OCI-LY3 (cell line): ENCODE measurements at regions not wholly inside any gene's neighbourhood (a gene's known extent, or its start where the extent isn't known, plus 50 kb on each side); places are given as distances from the start of the nearest gene placed in this dataset.

Experiments used
- H2AFZ ChIP-seq: fragments of 200-600, 300-600 bp; shearing (Covaris generic); 2 replicates; pipeline ENCODE4 v1.6.0; 2014; ENCODE audit warnings: antibody characterized with exemption, low read depth, low read length
- H3K27ac ChIP-seq: fragments of 200-600, 300-600 bp; sonication (generic); 2 replicates; pipeline ENCODE4 v1.5.1; 2014; ENCODE audit warnings: mild to moderate bottlenecking, low read length, moderate library complexity, mixed read lengths
- H3K27me3 ChIP-seq: fragments of 200-600, 300-600 bp; sonication (generic); 2 replicates; pipeline ENCODE4 v1.6.1; 2014; ENCODE audit warnings: low read depth, low read length, mixed read lengths
- H3K36me3 ChIP-seq: fragments of 200-600, 300-600 bp; sonication (generic); replicated peaks from 2 replicates; pipeline ENCODE3; 2014; ENCODE audit warnings: low read depth, low read length, mixed read lengths
- H3K4me1 ChIP-seq: fragments of 300-600, 200-600 bp; sonication (generic); 2 replicates; pipeline ENCODE4 v1.6.1; 2014; ENCODE audit warnings: low read length, mixed read lengths
- H3K4me2 ChIP-seq: fragments of 200-600, 300-600 bp; sonication (generic); 2 replicates; pipeline ENCODE4 v1.6.1; 2014; ENCODE audit warnings: low read length, mixed read lengths
- H3K4me3 ChIP-seq: fragments of 300-600, 200-600 bp; sonication (generic); 2 replicates; pipeline ENCODE4 v1.5.1; 2014; ENCODE audit warnings: antibody characterized with exemption, mild to moderate bottlenecking, low read length, moderate library complexity
- H3K79me2 ChIP-seq: fragments of 300-600, 200-600 bp; shearing (Covaris generic); 2 replicates; pipeline ENCODE4 v1.6.1; 2014; ENCODE audit warnings: mild to moderate bottlenecking, low read length, mixed read lengths
- H3K9ac ChIP-seq: fragments of 300-600, 200-600 bp; shearing (Covaris generic); 2 replicates; pipeline ENCODE4 v1.6.0; 2014; ENCODE audit warnings: mild to moderate bottlenecking, low read length, moderate library complexity
- H3K9me3 ChIP-seq: fragments of 200-600, 300-600 bp; shearing (Covaris generic); 2 replicates; pipeline ENCODE4 v1.6.1; 2014; ENCODE audit warnings: low read length, mixed read lengths; ENCODE audit not compliant: insufficient read depth
- H4K20me1 ChIP-seq: fragments of 200-600, 300-600 bp; sonication (generic); 2 replicates; pipeline ENCODE4 v1.6.1; 2016; ENCODE audit warnings: low read length, mixed read lengths; ENCODE audit not compliant: insufficient read depth
- EZH2phosphoT487 ChIP-seq: fragments of 200-600 bp; shearing (Covaris generic); IDR thresholded peaks from 2 replicates; pipeline ENCODE4 v1.6.1; 2018; ENCODE audit warnings: antibody characterized with exemption, mixed run types, low read depth
- TF ChIP-seq, protein P1 (sequence below): fragments of 200-600, 300-600 bp; sonication (generic); IDR thresholded peaks from 2 replicates; pipeline ENCODE4 v1.5.1; 2014; ENCODE audit warnings: antibody characterized with exemption, low read length, low read depth

DNA sequence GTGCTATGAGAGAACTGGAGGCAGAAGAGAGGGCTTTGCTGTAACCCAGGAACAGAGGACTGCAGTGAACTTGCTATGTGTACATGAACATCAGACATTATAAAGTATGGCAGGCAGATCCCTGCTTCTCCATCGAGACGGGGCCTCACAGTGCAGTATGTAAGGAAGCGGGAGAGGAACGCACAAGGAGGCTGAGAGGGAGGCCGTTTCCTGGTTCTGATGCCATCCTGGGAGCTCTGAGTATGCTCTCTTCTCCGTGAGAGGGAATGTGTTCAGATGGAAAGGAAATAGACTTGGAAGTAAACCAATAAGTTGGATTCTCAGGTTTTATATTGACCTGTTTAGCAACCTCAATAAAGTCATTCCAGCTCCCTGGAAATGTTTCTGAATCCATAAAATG lies 101.8 kb downstream of the ALDH8A1 start:
- no peaks in the 10 kb centered on the region for H3K36me3 ChIP-seq
- H3K79me2 ChIP-seq: no peaks in the 10 kb centered on the region
- H3K4me1 ChIP-seq: no peaks in the 10 kb centered on the region
- H4K20me1 ChIP-seq: no peaks in the 10 kb centered on the region
- H3K9ac ChIP-seq: no peak overlapping the region
- TF ChIP-seq, protein P1, sequence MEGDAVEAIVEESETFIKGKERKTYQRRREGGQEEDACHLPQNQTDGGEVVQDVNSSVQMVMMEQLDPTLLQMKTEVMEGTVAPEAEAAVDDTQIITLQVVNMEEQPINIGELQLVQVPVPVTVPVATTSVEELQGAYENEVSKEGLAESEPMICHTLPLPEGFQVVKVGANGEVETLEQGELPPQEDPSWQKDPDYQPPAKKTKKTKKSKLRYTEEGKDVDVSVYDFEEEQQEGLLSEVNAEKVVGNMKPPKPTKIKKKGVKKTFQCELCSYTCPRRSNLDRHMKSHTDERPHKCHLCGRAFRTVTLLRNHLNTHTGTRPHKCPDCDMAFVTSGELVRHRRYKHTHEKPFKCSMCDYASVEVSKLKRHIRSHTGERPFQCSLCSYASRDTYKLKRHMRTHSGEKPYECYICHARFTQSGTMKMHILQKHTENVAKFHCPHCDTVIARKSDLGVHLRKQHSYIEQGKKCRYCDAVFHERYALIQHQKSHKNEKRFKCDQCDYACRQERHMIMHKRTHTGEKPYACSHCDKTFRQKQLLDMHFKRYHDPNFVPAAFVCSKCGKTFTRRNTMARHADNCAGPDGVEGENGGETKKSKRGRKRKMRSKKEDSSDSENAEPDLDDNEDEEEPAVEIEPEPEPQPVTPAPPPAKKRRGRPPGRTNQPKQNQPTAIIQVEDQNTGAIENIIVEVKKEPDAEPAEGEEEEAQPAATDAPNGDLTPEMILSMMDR: no peak
- TF ChIP-seq EZH2phosphoT487: no peak
- H3K9me3 ChIP-seq: no peaks in the 10 kb centered on the region
- H3K27ac ChIP-seq: no peak overlapping the region
- H3K27me3 ChIP-seq: no peaks in the 10 kb centered on the region
- no peak overlapping the region for H3K4me2 ChIP-seq
- H2AFZ ChIP-seq: no peak overlapping the region
- no peak overlapping the region for H3K4me3 ChIP-seq

DNA sequence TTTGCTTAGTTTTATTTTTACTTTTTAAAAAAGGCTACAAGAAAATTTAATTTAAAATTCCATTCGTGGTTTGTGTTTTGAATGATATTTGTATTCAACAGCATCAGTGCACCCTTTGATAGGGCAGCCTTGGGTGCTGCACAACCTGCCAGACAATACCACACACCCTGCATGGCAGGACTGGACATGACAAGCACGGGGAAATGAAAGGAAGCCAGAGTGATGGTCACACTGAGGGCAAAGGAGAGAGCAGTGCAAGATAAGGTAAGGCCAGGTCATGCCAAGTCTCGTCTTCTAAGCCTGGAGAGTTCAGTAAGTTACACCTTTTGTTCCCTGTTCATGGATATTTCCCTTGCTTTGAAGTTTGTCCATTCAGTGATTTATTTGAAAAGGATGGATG lies 103.0 kb downstream of the ALDH8A1 start:
- Histone ChIP-seq H3K79me2 (no peaks in the 10 kb centered on the region), H3K36me3 (no peaks in the 10 kb centered on the region)

DNA sequence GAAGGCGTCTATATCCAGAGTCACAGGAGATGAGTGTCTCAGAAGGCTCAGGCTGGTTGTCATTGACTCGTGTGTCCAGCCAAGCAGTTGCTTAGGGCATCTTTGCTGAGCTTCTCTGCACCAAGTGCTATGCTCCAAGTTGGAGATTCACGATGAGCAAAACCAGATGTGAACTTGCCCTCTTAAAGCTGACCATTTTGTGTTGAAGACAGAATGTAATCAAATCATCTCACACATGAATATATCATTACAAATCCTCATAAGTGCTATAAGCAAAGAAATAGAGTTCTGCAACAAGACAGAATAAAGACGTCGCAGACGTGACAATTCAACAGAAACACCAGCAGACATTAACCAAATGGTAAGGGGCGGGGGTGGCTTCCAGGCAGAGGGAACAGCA lies 103.9 kb downstream of the ALDH8A1 start:
- Histone ChIP-seq H3K9ac (no peak overlapping the region), H2AFZ (no peak overlapping the region), H3K4me2 (no peak overlapping the region), H3K4me3 (no peak overlapping the region), H3K4me1 (no peaks in the 10 kb centered on the region), H3K36me3 (no peaks in the 10 kb centered on the region), H3K27me3 (no peaks in the 10 kb centered on the region), H3K27ac (no peak overlapping the region), H3K9me3 (no peaks in the 10 kb centered on the region), H4K20me1 (no peaks in the 10 kb centered on the region), H3K79me2 (no peaks in the 10 kb centered on the region)
- TF ChIP-seq EZH2phosphoT487: no peak
- TF ChIP-seq, protein P1: no peak

More for the DNA sequence above, 103.0 kb downstream of the ALDH8A1 start:
- Histone ChIP-seq H3K4me3 (no peak overlapping the region), H3K27ac (no peak overlapping the region), H4K20me1 (no peaks in the 10 kb centered on the region), H2AFZ (no peak overlapping the region), H3K4me1 (no peaks in the 10 kb centered on the region), H3K9me3 (no peaks in the 10 kb centered on the region), H3K27me3 (no peaks in the 10 kb centered on the region), H3K4me2 (no peak overlapping the region), H3K9ac (no peak overlapping the region)
- TF ChIP-seq EZH2phosphoT487: no peak
- TF ChIP-seq, protein P1: no peak

DNA sequence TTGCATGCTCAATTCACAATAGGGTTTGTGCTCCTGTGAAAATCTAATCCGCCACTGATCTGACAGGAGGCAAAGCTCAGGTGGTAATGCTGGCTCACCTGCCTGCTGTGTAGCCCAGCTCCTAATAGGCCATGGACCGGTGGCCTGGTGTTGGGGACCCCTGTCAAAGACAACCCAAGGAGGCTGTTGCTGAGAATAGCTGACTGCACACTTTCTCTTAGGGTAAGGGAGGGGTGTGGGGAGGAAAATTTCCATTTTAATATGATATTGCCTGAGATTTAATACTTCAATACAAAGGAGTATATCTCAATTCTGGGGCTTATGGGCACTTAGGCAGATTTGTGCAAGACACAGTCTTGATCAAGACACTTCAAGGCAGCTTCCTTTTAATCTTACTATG lies 105.8 kb downstream of the ALDH8A1 start:
- Histone ChIP-seq H3K79me2 (no peaks in the 10 kb centered on the region), H3K4me3 (no peak overlapping the region), H2AFZ (no peak overlapping the region), H3K9ac (no peak overlapping the region), H3K27ac (no peak overlapping the region), H3K27me3 (no peaks in the 10 kb centered on the region), H3K4me1 (no peaks in the 10 kb centered on the region), H3K4me2 (no peak overlapping the region), H4K20me1 (no peaks in the 10 kb centered on the region), H3K9me3 (no peaks in the 10 kb centered on the region), H3K36me3 (no peaks in the 10 kb centered on the region)
- TF ChIP-seq, protein P1: no peak
- TF ChIP-seq EZH2phosphoT487: no peak
